HL-60 (cell line): ENCODE measurements at regions not wholly inside any gene's neighbourhood (a gene's known extent, or its start where the extent isn't known, plus 50 kb on each side); places are given as distances from the start of the nearest gene placed in this dataset.

ENCODE experiments used
- POLR2AphosphoS5 ChIP-seq: IDR thresholded peaks from 2 replicates; pipeline ENCODE4 v1.6.1; 2012; ENCODE audit warnings: low read depth
- TF ChIP-seq, protein P1 (sequence below): IDR thresholded peaks from 2 replicates; pipeline ENCODE4 v1.6.1; 2012; ENCODE audit warnings: low read depth; ENCODE audit not compliant: insufficient replicate concordance
- TF ChIP-seq, protein P2 (sequence below): IDR thresholded peaks from one replicate; pipeline ENCODE4 v1.5.1; 2011; ENCODE audit warnings: low read length, control low read depth, inconsistent platforms; ENCODE audit not compliant: insufficient read depth

DNA sequence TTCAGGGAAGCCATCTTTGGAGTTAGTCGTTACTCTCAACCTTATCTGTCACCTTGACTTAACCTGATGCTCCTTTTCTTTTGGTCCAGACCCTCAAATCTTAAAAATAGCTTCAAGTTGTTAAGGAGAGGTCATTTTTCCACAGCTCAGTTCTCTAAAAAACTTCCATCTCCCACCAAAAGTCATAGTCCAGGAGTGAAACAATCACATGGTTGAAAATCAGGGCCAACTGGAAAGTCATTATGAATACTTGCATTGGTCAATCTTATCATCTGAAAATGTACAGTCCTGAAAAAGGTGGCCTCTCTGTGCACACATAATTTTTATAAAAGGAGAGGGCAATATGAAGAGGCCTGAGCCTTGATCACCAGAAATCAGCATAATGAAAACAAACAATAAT, 195.7 kb downstream of the BCAS1 start:
- TF ChIP-seq, protein P1, sequence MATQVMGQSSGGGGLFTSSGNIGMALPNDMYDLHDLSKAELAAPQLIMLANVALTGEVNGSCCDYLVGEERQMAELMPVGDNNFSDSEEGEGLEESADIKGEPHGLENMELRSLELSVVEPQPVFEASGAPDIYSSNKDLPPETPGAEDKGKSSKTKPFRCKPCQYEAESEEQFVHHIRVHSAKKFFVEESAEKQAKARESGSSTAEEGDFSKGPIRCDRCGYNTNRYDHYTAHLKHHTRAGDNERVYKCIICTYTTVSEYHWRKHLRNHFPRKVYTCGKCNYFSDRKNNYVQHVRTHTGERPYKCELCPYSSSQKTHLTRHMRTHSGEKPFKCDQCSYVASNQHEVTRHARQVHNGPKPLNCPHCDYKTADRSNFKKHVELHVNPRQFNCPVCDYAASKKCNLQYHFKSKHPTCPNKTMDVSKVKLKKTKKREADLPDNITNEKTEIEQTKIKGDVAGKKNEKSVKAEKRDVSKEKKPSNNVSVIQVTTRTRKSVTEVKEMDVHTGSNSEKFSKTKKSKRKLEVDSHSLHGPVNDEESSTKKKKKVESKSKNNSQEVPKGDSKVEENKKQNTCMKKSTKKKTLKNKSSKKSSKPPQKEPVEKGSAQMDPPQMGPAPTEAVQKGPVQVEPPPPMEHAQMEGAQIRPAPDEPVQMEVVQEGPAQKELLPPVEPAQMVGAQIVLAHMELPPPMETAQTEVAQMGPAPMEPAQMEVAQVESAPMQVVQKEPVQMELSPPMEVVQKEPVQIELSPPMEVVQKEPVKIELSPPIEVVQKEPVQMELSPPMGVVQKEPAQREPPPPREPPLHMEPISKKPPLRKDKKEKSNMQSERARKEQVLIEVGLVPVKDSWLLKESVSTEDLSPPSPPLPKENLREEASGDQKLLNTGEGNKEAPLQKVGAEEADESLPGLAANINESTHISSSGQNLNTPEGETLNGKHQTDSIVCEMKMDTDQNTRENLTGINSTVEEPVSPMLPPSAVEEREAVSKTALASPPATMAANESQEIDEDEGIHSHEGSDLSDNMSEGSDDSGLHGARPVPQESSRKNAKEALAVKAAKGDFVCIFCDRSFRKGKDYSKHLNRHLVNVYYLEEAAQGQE = no peak
- TF ChIP-seq, protein P2, sequence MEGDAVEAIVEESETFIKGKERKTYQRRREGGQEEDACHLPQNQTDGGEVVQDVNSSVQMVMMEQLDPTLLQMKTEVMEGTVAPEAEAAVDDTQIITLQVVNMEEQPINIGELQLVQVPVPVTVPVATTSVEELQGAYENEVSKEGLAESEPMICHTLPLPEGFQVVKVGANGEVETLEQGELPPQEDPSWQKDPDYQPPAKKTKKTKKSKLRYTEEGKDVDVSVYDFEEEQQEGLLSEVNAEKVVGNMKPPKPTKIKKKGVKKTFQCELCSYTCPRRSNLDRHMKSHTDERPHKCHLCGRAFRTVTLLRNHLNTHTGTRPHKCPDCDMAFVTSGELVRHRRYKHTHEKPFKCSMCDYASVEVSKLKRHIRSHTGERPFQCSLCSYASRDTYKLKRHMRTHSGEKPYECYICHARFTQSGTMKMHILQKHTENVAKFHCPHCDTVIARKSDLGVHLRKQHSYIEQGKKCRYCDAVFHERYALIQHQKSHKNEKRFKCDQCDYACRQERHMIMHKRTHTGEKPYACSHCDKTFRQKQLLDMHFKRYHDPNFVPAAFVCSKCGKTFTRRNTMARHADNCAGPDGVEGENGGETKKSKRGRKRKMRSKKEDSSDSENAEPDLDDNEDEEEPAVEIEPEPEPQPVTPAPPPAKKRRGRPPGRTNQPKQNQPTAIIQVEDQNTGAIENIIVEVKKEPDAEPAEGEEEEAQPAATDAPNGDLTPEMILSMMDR = no peak
- no peak for TF ChIP-seq POLR2AphosphoS5
